ENCODE measurements at regions not wholly inside any gene's neighbourhood (a gene's known extent, or its start where the extent isn't known, plus 50 kb on each side); places are given as distances from the start of the nearest gene placed in this dataset.

- DNase-seq (ENCODE audit: low read depth), result no peak
Measured at GRCh38 chr1:90780981-90781380, 63.9 kb upstream of the BARHL2 start.

- DNase-seq (ENCODE audit: low read depth), result no peak
Measured at GRCh38 chr1:90779573-90779972, 62.5 kb upstream of the BARHL2 start.

DNA sequence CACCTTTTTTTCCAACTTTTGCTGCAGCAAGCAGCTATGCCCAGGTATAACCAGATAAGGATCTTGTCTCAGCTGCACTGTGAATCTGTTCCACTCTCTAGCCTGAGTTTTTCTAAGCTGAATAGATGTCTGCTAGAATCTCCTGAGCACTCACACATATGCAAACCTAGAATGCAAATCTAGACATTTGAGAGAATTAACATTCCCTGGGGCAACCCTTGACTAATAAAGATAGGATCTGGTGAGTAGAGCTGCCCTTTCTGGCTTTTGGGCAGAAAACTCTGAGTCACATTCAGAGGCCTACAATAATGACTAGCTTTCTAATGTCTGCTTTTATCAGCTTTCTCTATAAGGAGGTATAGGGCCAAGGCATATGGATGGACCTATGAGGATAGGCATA, 61.4 kb upstream of the BARHL2 start:
- no peak for DNase-seq (ENCODE audit: low read depth)

DNA sequence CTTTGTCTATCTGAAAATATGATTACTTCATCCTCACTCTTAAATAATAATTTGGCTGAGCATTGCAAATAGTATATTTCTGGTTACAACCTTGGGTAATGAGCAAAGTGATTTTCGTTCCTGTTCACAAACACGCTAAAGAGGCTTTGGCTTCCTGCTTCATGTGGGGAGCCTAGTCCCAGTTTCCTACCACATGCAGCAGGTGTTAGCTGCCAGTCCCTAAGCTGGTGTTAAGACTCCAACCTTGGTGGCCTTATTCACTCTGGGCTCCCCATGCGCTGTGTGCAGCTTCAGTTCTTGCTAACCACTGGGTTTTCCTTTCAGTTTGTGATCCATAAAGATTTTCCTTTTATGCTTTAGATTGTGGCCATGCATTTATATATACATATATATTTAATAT, 56.7 kb upstream of the BARHL2 start:
- no peak for DNase-seq (ENCODE audit: low read depth)

DNA sequence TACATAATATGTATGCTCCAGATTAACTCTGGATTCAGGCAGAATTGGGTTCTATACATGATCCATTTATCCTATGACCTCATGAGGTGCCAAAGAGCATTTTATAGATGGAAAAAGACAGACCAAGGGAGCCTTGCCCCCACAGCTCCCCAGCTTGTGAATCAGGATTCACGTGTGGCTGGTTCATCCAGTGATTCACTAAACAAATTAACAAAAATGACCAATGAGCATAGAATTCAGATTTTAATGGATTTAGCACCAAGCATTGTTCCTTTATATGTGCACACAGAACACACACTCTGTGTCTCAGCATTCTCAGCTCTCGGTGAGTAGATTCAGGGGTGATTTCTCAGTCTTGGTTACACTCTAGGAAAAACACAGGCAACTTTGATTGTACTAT, 51.7 kb upstream of the BARHL2 start:
- no peak for DNase-seq (ENCODE audit: low read depth)

- no peak for DNase-seq (ENCODE audit: low read depth)
Measured at GRCh38 chr1:90768098-90768497, 51.0 kb upstream of the BARHL2 start.

All from T follicular helper cell (primary cell).